HepG2 (cell line): ENCODE measurements at regions not wholly inside any gene's neighbourhood (a gene's known extent, or its start where the extent isn't known, plus 50 kb on each side); places are given as distances from the start of the nearest gene placed in this dataset.

Experiments used
- ATAC-seq: fragments of 200-7000 bp; cut with Tn5 transposase; 3 replicates; pipeline ENCODE4 v1.9.1; 2020; ENCODE audit warnings: mild to moderate bottlenecking, moderate library complexity
- BruUV-seq: library from RNA; stranded (reverse); fragments of 400-500 nt; replicated peaks from 2 replicates; lab custom pipeline; 2021; lab: Mats Ljungman, UMichigan
- CTCF ChIA-PET: fragments of 300-600 bp; formaldehyde crosslinking; extraction: SDS; loops from one replicate; lab custom pipeline; 2021; ENCODE audit warnings: low total read pairs, inconsistent platforms, low intra/inter-chr PET ratio; lab: Yijun Ruan, JAX
- POLR2A ChIA-PET: fragments of 350-600 bp; sonication (Branson Sonifier 250); formaldehyde crosslinking; loops from one replicate; lab custom pipeline; 2020; ENCODE audit warnings: antibody characterized with exemption, inconsistent platforms; lab: Yijun Ruan, JAX
- DNase-seq: peaks from one replicate; pipeline ENCODE4 v3.0.0-alpha.2; 2015; ENCODE audit warnings: low spot score
- FAIRE-seq: peaks from 3 replicates; lab custom pipeline; 2011; peaks lifted over from hg19 to GRCh38; lab: Jason Lieb, UNC
- H2AFZ ChIP-seq: one replicate; pipeline ENCODE4 v1.6.1; 2011; ENCODE audit warnings: low read length, inconsistent platforms
- H3K27ac ChIP-seq: fragments of 300-600 bp; 3 replicates; pipeline ENCODE4 v1.8.0; 2011; ENCODE audit warnings: mixed run types, mild to moderate bottlenecking, mixed read lengths, low read length, inconsistent platforms; ENCODE audit not compliant: insufficient read depth; ENCODE audit errors: extremely low read length
- H3K27me3 ChIP-seq, 2 experiments: fragments of 200-600 bp in 1 of 2; 2 replicates in 1 of 2; 3 replicates in 1 of 2; pipeline versions ENCODE4 v1.6.0 to v1.8.0; 2011; ENCODE audit warnings: low read length in 2 of 2, mild to moderate bottlenecking in 2 of 2, moderate library complexity in 2 of 2, inconsistent platforms in 1 of 2; ENCODE audit not compliant: insufficient read depth in 2 of 2, control insufficient read depth in 1 of 2
- H3K36me3 ChIP-seq, 2 experiments: fragments of 200-600 bp in 1 of 2; replicated peaks in 1 of 2; 2 replicates in 1 of 2; 3 replicates in 1 of 2; pipeline versions ENCODE4 v1.5.1 to v1.8.0; 2011; ENCODE audit warnings: low read length in 2 of 2, inconsistent platforms in 1 of 2; ENCODE audit not compliant: insufficient read depth in 2 of 2, control insufficient read depth in 1 of 2
- H3K4me1 ChIP-seq: 2 replicates; pipeline ENCODE4 v1.5.1; 2012; ENCODE audit warnings: low read length, inconsistent platforms; ENCODE audit not compliant: insufficient read depth
- H3K4me2 ChIP-seq: 2 replicates; pipeline ENCODE4 v1.6.0; 2011; ENCODE audit warnings: low read depth, low read length, inconsistent platforms
- H3K4me3 ChIP-seq, 3 experiments: fragments of 200-600 bp in 1 of 3; sonication (generic), shearing (Covaris generic) in 1 of 3; replicated peaks in 1 of 3; 2 replicates each; pipeline ENCODE4 v1.5.1; 2011 to 2016; ENCODE audit warnings: low read length in 3 of 3, inconsistent platforms in 2 of 3, low read depth in 2 of 3, mild to moderate bottlenecking in 2 of 3, control low read depth in 1 of 3, mixed read lengths in 1 of 3; ENCODE audit not compliant: insufficient read depth in 1 of 3
- H3K79me2 ChIP-seq: one replicate; pipeline ENCODE4 v1.6.1; 2011; ENCODE audit warnings: low read length, inconsistent platforms; ENCODE audit not compliant: insufficient read depth
- H3K9ac ChIP-seq: 2 replicates; pipeline ENCODE4 v1.6.0; 2011; ENCODE audit warnings: mild to moderate bottlenecking, low read depth, low read length, inconsistent platforms; ENCODE audit not compliant: insufficient read depth
- H3K9me3 ChIP-seq: 2 replicates; pipeline ENCODE4 v1.5.1; 2012; ENCODE audit warnings: mild to moderate bottlenecking, low read length
- H4K20me1 ChIP-seq: 2 replicates; pipeline ENCODE4 v1.6.0; 2011; ENCODE audit warnings: inconsistent platforms, mild to moderate bottlenecking, low read length, moderate library complexity; ENCODE audit not compliant: insufficient read depth
- FOXP4 ChIP-seq: sonication (generic); formaldehyde crosslinking; IDR thresholded peaks from 2 replicates; pipeline ENCODE4 v1.4.0; 2020; ENCODE audit warnings: missing genetic modification reagents
- MXI1 ChIP-seq: IDR thresholded peaks from 3 replicates; pipeline ENCODE4 v1.6.1; 2012; ENCODE audit warnings: low read depth, low read length, inconsistent platforms, borderline replicate concordance
- STAG1 ChIP-seq: sonication (generic); formaldehyde crosslinking; IDR thresholded peaks from 2 replicates; pipeline ENCODE4 v1.4.0; 2020; ENCODE audit warnings: missing genetic modification reagents
- ZFX ChIP-seq: sonication (generic); formaldehyde crosslinking; IDR thresholded peaks from 2 replicates; pipeline ENCODE4 v1.4.0; 2020; ENCODE audit warnings: mild to moderate bottlenecking, low read depth, missing genetic modification reagents, moderate library complexity
- ZNF790 ChIP-seq: sonication (generic); formaldehyde crosslinking; IDR thresholded peaks from 2 replicates; pipeline ENCODE4 v1.8.0; 2022; ENCODE audit warnings: missing genetic modification reagents, mild to moderate bottlenecking, borderline replicate concordance
- WGBS: methylation state at CpG from one replicate; pipeline ENCODE4 v1.1.6; 2017; ENCODE audit warnings: low lambda C conversion rate; 5-methylcytosine and 5-hydroxymethylcytosine counted together
- in situ Hi-C: cut with HindIII; loops from 2 replicates; pipeline ENCODE4 v1.10.0; 2017; ENCODE audit warnings: low pct_unique_long_range_greater_than_20kb; ENCODE audit not compliant: extremely low pct_ligation_motif_present
- intact Hi-C: fragments of 100-400 bp; cut with micrococcal nuclease; formaldehyde crosslinking; loops from one replicate; pipeline ENCODE4 v1.10.0; 2022; ENCODE audit not compliant: unreplicated experiment
- TF ChIP-seq, protein P1 (sequence below): sonication (generic); formaldehyde crosslinking; IDR thresholded peaks from 2 replicates; pipeline ENCODE4 v1.4.0; 2020; ENCODE audit warnings: missing genetic modification reagents
- TF ChIP-seq, protein P2 (sequence below): IDR thresholded peaks from 2 replicates; pipeline ENCODE4 v1.6.1; 2016
- TF ChIP-seq, protein P3 (sequence below): sonication (generic); IDR thresholded peaks from 2 replicates; pipeline ENCODE4 v1.6.1; 2016; ENCODE audit warnings: low read depth, borderline replicate concordance
- TF ChIP-seq, protein P4 (sequence below): sonication (generic); formaldehyde crosslinking; IDR thresholded peaks from 2 replicates; pipeline ENCODE4 v1.5.1; 2020; ENCODE audit warnings: mild to moderate bottlenecking, missing genetic modification reagents, moderate library complexity

DNA sequence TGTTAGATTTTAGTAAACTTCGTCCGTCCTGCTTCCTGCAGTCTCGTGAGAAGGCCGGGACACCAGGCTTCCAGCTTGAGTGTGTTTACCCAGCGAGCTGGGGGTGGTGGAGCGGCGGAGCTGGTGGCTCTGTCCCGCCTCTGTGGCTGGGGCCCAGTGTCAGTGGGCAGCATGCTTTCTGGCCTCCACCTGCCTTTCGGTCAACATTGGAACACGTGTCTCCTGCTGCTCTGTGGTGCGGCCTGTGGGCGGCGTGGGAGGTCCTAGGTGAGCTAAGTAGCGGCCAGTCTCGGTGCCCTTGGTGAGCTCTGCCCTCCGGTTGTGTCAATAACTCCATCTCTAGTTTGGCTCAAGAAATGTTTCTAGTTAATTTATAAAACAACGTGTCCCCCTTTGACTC, 125.9 kb downstream of the GADD45G start:
- DNase-seq (peak; percentile 33), ATAC-seq (peak; percentile 89), FAIRE-seq (no peak)
- no peak overlapping the region for H3K4me2 ChIP-seq
- no peak overlapping the region for H3K4me3 ChIP-seq
- no peaks in the 10 kb centered on the region for H4K20me1 ChIP-seq
- H3K27ac ChIP-seq = no peak overlapping the region
- peaks cover 26% of the 10 kb centered on the region for H3K4me1 ChIP-seq
- no peak overlapping the region for H2AFZ ChIP-seq
- WGBS = 8% methylated on average over 11 of the region's 17 CpGs
- intact Hi-C loops (loop anchor here (10.0 kb wide), 1 partner anchor 374 kb away; no protein-coding TSS in a partner anchor), in situ Hi-C loops (loop anchor here (10.0 kb wide), 1 partner anchor 126 kb away; the partner anchor contains the start of gene GADD45G)
- ChIA-PET CTCF (no interaction called here), POLR2A (no interaction called here)
- BruUV-seq = no TSS peak
- no peaks in the 10 kb centered on the region for H3K36me3 ChIP-seq
- no peaks in the 10 kb centered on the region for H3K9me3 ChIP-seq
- no peaks in the 10 kb centered on the region for H3K27me3 ChIP-seq
- H3K79me2 ChIP-seq = no peaks in the 10 kb centered on the region
- H3K9ac ChIP-seq = no peak overlapping the region
- TF ChIP-seq ZFX (CRISPR knock-in tag) (0 out of 2 replicates have a peak, but pooled peaks have one; percentile 32), STAG1 (CRISPR knock-in tag) (peak; percentile 41), MXI1 (peak; percentile 14; the same call in 1 of the 3 replicates), FOXP4 (CRISPR knock-in tag) (0 out of 2 replicates have a peak, but pooled peaks have one; percentile 32), ZNF790 (no peak)
- TF ChIP-seq, protein P1, sequence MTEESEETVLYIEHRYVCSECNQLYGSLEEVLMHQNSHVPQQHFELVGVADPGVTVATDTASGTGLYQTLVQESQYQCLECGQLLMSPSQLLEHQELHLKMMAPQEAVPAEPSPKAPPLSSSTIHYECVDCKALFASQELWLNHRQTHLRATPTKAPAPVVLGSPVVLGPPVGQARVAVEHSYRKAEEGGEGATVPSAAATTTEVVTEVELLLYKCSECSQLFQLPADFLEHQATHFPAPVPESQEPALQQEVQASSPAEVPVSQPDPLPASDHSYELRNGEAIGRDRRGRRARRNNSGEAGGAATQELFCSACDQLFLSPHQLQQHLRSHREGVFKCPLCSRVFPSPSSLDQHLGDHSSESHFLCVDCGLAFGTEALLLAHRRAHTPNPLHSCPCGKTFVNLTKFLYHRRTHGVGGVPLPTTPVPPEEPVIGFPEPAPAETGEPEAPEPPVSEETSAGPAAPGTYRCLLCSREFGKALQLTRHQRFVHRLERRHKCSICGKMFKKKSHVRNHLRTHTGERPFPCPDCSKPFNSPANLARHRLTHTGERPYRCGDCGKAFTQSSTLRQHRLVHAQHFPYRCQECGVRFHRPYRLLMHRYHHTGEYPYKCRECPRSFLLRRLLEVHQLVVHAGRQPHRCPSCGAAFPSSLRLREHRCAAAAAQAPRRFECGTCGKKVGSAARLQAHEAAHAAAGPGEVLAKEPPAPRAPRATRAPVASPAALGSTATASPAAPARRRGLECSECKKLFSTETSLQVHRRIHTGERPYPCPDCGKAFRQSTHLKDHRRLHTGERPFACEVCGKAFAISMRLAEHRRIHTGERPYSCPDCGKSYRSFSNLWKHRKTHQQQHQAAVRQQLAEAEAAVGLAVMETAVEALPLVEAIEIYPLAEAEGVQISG (CRISPR knock-in tag) = peak; percentile 38; the same call in 1 of the 2 replicates
- TF ChIP-seq, protein P2, sequence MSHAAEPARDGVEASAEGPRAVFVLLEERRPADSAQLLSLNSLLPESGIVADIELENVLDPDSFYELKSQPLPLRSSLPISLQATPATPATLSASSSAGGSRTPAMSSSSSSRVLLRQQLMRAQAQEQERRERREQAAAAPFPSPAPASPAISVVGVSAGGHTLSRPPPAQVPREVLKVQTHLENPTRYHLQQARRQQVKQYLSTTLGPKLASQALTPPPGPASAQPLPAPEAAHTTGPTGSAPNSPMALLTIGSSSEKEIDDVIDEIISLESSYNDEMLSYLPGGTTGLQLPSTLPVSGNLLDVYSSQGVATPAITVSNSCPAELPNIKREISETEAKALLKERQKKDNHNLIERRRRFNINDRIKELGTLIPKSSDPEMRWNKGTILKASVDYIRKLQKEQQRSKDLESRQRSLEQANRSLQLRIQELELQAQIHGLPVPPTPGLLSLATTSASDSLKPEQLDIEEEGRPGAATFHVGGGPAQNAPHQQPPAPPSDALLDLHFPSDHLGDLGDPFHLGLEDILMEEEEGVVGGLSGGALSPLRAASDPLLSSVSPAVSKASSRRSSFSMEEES (CRISPR knock-in tag) = peak; percentile 39; the same call in 1 of the 2 replicates
- TF ChIP-seq, protein P3, sequence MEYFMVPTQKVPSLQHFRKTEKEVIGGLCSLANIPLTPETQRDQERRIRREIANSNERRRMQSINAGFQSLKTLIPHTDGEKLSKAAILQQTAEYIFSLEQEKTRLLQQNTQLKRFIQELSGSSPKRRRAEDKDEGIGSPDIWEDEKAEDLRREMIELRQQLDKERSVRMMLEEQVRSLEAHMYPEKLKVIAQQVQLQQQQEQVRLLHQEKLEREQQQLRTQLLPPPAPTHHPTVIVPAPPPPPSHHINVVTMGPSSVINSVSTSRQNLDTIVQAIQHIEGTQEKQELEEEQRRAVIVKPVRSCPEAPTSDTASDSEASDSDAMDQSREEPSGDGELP = peak; percentile 20; the same call in 1 of the 2 replicates
- TF ChIP-seq, protein P4, sequence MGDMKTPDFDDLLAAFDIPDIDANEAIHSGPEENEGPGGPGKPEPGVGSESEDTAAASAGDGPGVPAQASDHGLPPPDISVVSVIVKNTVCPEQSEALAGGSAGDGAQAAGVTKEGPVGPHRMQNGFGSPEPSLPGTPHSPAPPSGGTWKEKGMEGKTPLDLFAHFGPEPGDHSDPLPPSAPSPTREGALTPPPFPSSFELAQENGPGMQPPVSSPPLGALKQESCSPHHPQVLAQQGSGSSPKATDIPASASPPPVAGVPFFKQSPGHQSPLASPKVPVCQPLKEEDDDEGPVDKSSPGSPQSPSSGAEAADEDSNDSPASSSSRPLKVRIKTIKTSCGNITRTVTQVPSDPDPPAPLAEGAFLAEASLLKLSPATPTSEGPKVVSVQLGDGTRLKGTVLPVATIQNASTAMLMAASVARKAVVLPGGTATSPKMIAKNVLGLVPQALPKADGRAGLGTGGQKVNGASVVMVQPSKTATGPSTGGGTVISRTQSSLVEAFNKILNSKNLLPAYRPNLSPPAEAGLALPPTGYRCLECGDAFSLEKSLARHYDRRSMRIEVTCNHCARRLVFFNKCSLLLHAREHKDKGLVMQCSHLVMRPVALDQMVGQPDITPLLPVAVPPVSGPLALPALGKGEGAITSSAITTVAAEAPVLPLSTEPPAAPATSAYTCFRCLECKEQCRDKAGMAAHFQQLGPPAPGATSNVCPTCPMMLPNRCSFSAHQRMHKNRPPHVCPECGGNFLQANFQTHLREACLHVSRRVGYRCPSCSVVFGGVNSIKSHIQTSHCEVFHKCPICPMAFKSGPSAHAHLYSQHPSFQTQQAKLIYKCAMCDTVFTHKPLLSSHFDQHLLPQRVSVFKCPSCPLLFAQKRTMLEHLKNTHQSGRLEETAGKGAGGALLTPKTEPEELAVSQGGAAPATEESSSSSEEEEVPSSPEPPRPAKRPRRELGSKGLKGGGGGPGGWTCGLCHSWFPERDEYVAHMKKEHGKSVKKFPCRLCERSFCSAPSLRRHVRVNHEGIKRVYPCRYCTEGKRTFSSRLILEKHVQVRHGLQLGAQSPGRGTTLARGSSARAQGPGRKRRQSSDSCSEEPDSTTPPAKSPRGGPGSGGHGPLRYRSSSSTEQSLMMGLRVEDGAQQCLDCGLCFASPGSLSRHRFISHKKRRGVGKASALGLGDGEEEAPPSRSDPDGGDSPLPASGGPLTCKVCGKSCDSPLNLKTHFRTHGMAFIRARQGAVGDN (CRISPR knock-in tag) = peak; percentile 62
